Tibial nerve (tissue), 4 donors: ENCODE measurements at regions not wholly inside any gene's neighbourhood (a gene's known extent, or its start where the extent isn't known, plus 50 kb on each side); places are given as distances from the start of the nearest gene placed in this dataset.

Experiments
- DNase-seq, 2 donors: peaks; one replicate each; pipeline ENCODE4 v3.0.0-alpha.2; 2019; ENCODE audit warnings: low spot score in 2 of 2
- H3K27ac ChIP-seq, 4 donors: fragments of 200-600 bp; sonication (generic) in 3 of 4; one replicate each; pipeline ENCODE4 v1.5.1; 2017 to 2019; ENCODE audit warnings: mild to moderate bottlenecking in 1 of 4
- H3K27me3 ChIP-seq, 2 donors: fragments of 200-600 bp; sonication (generic) in 1 of 2; one replicate each; pipeline versions ENCODE4 v1.5.1 to v1.6.0; 2017 to 2019
- H3K36me3 ChIP-seq, 3 donors: fragments of 200-600 bp; sonication (generic); one replicate each; pipeline ENCODE4 v1.5.1; 2018 to 2019
- H3K4me1 ChIP-seq, 4 donors: fragments of 200-600 bp; sonication (generic) in 3 of 4; one replicate each; pipeline ENCODE4 v1.5.1; 2017 to 2019
- H3K4me3 ChIP-seq, 4 donors: fragments of 200-600 bp; sonication (generic) in 3 of 4; one replicate each; pipeline ENCODE4 v1.5.1; 2017 to 2019; ENCODE audit warnings: mild to moderate bottlenecking in 1 of 4, moderate library complexity in 1 of 4
- H3K9me3 ChIP-seq, 4 donors: fragments of 200-600 bp; sonication (generic) in 3 of 4; one replicate each; pipeline ENCODE4 v1.5.1; 2017 to 2019
- CTCF ChIP-seq, 5 experiments: fragments of 200-600 bp in 3 of 5; fragments of 450-650 bp in 2 of 5; sonication (generic) in 3 of 5; IDR thresholded peaks; one replicate each; pipeline ENCODE4 v1.5.1; 2016 to 2019; ENCODE audit warnings: antibody characterized with exemption in 5 of 5, mild to moderate bottlenecking in 3 of 5, moderate library complexity in 2 of 5
- EP300 ChIP-seq, 2 donors: sonication (generic); formaldehyde crosslinking; IDR thresholded peaks; one replicate each; pipeline ENCODE4 v1.6.1; 2017; ENCODE audit warnings: antibody characterized with exemption in 2 of 2, mild to moderate bottlenecking in 1 of 2
- POLR2A ChIP-seq, 2 donors: fragments of 450-650 bp; IDR thresholded peaks; one replicate each; pipeline ENCODE4 v1.6.1; 2017; ENCODE audit warnings: antibody characterized with exemption in 2 of 2, mild to moderate bottlenecking in 2 of 2, moderate library complexity in 2 of 2
- WGBS, 2 donors: methylation state at CpG; one replicate each; pipeline ENCODE4 v1.1.5; 2018; 5-methylcytosine and 5-hydroxymethylcytosine counted together

- WGBS, 2 donors, result 82 to 87% methylated on average over 2 of the region's 2 CpGs
- TF ChIP-seq EP300 (IDR thresholded peaks at IDR 0.05) (no peak), CTCF (IDR thresholded peaks at IDR 0.05) (no peak), POLR2A (IDR thresholded peaks at IDR 0.05) (no peak)
These were observed 1247.3 kb upstream of the FLRT2 start for GRCh38 chr14:84282618-84283017.

DNA sequence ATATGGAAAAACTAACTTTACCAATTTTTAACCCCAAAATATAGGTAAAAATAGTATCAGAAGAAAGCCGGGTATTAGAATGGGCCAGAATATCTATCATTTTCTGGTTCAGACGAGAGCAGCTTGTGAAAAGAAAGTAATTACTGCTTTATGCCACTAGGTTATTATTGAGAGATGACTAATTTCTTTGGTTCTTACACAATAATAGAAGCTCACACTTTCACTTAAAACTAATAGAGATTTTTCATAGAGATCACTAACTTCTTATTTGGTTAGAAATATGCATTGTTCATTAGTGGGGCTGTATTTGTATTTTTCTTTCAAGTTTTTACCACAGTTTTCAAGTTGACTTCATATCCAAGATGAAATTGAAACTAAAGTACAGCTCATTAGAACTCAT, 1241.2 kb upstream of the FLRT2 start:
- H3K27me3 ChIP-seq, result no peaks in the 10 kb centered on the region
- no peak for TF ChIP-seq EP300 (IDR thresholded peaks at IDR 0.05)
- 66 to 82% methylated on average over 2 of the region's 2 CpGs for WGBS, 2 donors
- H3K4me1 ChIP-seq, result no peaks in the 10 kb centered on the region
- H3K36me3 ChIP-seq, result no peaks in the 10 kb centered on the region
- no peak for DNase-seq
- no peak overlapping the region for H3K27ac ChIP-seq
- no peaks in the 10 kb centered on the region for H3K9me3 ChIP-seq
- no peak overlapping the region for H3K4me3 ChIP-seq

More at GRCh38 chr14:84282618-84283017, 1247.3 kb upstream of the FLRT2 start:
- H3K36me3 ChIP-seq, result no peaks in the 10 kb centered on the region
- H3K4me3 ChIP-seq, result no peak overlapping the region
- no peak overlapping the region for H3K27ac ChIP-seq
- no peaks in the 10 kb centered on the region for H3K27me3 ChIP-seq
- H3K9me3 ChIP-seq, result no peaks in the 10 kb centered on the region
- DNase-seq, result no peak
- H3K4me1 ChIP-seq, result no peaks in the 10 kb centered on the region

- H3K9me3 ChIP-seq, result no peaks in the 10 kb centered on the region
- no peaks in the 10 kb centered on the region for H3K36me3 ChIP-seq
- no peak for TF ChIP-seq EP300 (IDR thresholded peaks at IDR 0.05)
- TF ChIP-seq CTCF (IDR thresholded peaks at IDR 0.05), result no peak
- no peak for TF ChIP-seq POLR2A (IDR thresholded peaks at IDR 0.05)
- H3K4me3 ChIP-seq, result no peak overlapping the region
- H3K27me3 ChIP-seq, result no peaks in the 10 kb centered on the region
- H3K27ac ChIP-seq, result no peak overlapping the region
- DNase-seq, result no peak
- 45 to 68% methylated on average over 1 of the region's 1 CpG for WGBS, 2 donors
- H3K4me1 ChIP-seq, result no peaks in the 10 kb centered on the region
These were observed 1231.2 kb upstream of the FLRT2 start for GRCh38 chr14:84298663-84299195.

DNA sequence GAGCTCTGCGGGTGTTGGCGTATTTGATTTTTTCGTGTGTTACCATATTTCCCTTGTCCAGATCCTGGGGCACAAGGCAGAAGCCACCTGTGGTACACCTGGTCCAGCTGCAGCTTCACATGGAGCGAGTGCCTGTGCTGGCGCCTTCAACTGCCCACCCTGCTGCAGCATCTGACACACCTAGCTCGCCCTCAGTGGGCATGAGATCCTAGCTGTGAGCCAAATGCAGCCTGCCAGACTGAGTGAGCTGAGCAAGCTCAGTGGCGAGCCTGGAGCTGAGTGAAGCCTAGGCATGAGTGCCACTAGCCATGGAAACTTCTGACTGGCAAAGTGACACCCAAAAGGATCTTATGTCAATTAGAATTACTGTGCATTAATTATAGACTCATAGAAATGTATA, 1226.8 kb upstream of the FLRT2 start:
- Histone ChIP-seq H3K4me3 (no peak overlapping the region), H3K36me3 (no peaks in the 10 kb centered on the region), H3K27me3 (no peaks in the 10 kb centered on the region), H3K9me3 (peaks cover 0 to 20% (median 8%) of the 10 kb centered on the region in 4 donors), H3K4me1 (no peaks in the 10 kb centered on the region), H3K27ac (no peak overlapping the region)
- WGBS, 2 donors, result 94 to 99% methylated on average over 5 to 6 of the region's 7 CpGs
- DNase-seq, result no peak
- no peak for TF ChIP-seq EP300 (IDR thresholded peaks at IDR 0.05)
- no peak for TF ChIP-seq CTCF (IDR thresholded peaks at IDR 0.05)
- TF ChIP-seq POLR2A (IDR thresholded peaks at IDR 0.05), result no peak

DNA sequence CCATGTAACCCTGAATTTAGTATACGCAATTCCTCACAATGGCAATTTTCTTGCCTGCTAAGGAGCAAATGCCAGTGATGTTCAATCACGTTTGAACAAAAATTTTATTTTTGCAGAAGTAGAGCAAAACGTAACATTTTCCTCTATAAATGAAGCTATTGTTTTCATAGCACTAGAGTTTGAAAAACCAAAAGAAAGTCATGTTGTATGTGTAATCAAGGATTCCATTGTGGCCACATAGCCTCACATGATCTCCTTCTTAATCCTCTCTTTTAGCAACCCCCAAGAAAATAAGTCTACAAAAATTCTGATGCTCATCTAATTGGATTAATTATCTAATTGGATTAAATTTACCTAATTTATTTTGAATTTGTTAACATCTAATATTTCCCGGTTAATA, 1217.4 kb upstream of the FLRT2 start:
- no peak overlapping the region for H3K27ac ChIP-seq
- no peak for DNase-seq
- TF ChIP-seq CTCF (IDR thresholded peaks at IDR 0.05), result no peak
- TF ChIP-seq POLR2A (IDR thresholded peaks at IDR 0.05), result no peak
- no peak for TF ChIP-seq EP300 (IDR thresholded peaks at IDR 0.05)
- peaks cover 0 to 11% (median 0%) of the 10 kb centered on the region in 4 donors for H3K4me1 ChIP-seq
- 64 to 65% methylated on average over 4 of the region's 4 CpGs for WGBS, 2 donors
- H3K9me3 ChIP-seq, result peaks cover 0 to 10% (median 0%) of the 10 kb centered on the region in 4 donors
- H3K4me3 ChIP-seq, result no peak overlapping the region
- no peaks in the 10 kb centered on the region for H3K36me3 ChIP-seq
- H3K27me3 ChIP-seq, result no peaks in the 10 kb centered on the region

GRCh38 chr14:84323450-84323849, 1206.5 kb upstream of the FLRT2 start:
- H3K27ac ChIP-seq, result no peak overlapping the region
- H3K4me1 ChIP-seq, result no peaks in the 10 kb centered on the region
- no peaks in the 10 kb centered on the region for H3K9me3 ChIP-seq
- no peak for DNase-seq
- TF ChIP-seq CTCF (IDR thresholded peaks at IDR 0.05) (no peak), EP300 (IDR thresholded peaks at IDR 0.05) (no peak), POLR2A (IDR thresholded peaks at IDR 0.05) (no peak)
- H3K36me3 ChIP-seq, result no peaks in the 10 kb centered on the region
- 74 to 84% methylated on average over 4 of the region's 4 CpGs for WGBS, 2 donors
- no peak overlapping the region for H3K4me3 ChIP-seq
- H3K27me3 ChIP-seq, result no peaks in the 10 kb centered on the region
